ENCODE measurements at regions not wholly inside any gene's neighbourhood (a gene's known extent, or its start where the extent isn't known, plus 50 kb on each side); places are given as distances from the start of the nearest gene placed in this dataset.

- Histone ChIP-seq H3K27me3 (ENCODE audit: control insufficient read depth, insufficient read depth, low read length) (no peaks in the 10 kb centered on the region), H2AK9ac (replicated peaks; ENCODE audit: low read depth, low read length, poor library complexity) (no peak overlapping the region), H3K4ac (ENCODE audit: low read depth, low read length) (no peak overlapping the region), H3K79me1 (ENCODE audit: low read depth in 1 of 2, low read length in 2 of 2) (no peaks in the 10 kb centered on the region), H3K4me2 (ENCODE audit: low read depth, low read length) (no peak overlapping the region), H2BK15ac (ENCODE audit: low read depth, low read length) (no peak overlapping the region), H3K36me3 (ENCODE audit: control insufficient read depth, insufficient read depth, low read length) (no peaks in the 10 kb centered on the region), H3K23ac (ENCODE audit: low read depth, low read length) (no peak overlapping the region), H3K4me3 (ENCODE audit: insufficient read depth, low read depth, low read length) (no peak overlapping the region), H2BK5ac (ENCODE audit: low read depth, low read length, poor library complexity, severe bottlenecking) (no peak overlapping the region), H4K20me1 (ENCODE audit: insufficient read depth, low read length) (no peaks in the 10 kb centered on the region), H3K9me1 (ENCODE audit: insufficient read depth, low read length) (no peaks in the 10 kb centered on the region), H2AFZ (replicated peaks; ENCODE audit: low read length, poor library complexity) (no peak overlapping the region), H3K14ac (replicated peaks; ENCODE audit: low read depth, low read length) (no peak overlapping the region), H3K56ac (ENCODE audit: extremely low read depth, insufficient read depth, low read length) (no peak overlapping the region), H4K5ac (ENCODE audit: low read depth, low read length) (no peak overlapping the region), H2BK20ac (ENCODE audit: low read depth, low read length) (no peak overlapping the region), H3K27ac (ENCODE audit: insufficient read depth, low read length) (no peak overlapping the region), H2BK120ac (ENCODE audit: low read depth, low read length) (no peak overlapping the region), H2AK5ac (ENCODE audit: low read depth, low read length) (no peak overlapping the region), H3K9me3 (ENCODE audit: control insufficient read depth, insufficient read depth, low read length) (peaks cover 5% of the 10 kb centered on the region; the same call in 1 of the 2 replicates), H3K9ac (ENCODE audit: low read depth, low read length) (no peak overlapping the region), H4K8ac (ENCODE audit: low read depth in 2 of 2, low read length in 2 of 2) (no peak overlapping the region), H4K91ac (ENCODE audit: insufficient read depth, low read depth, low read length) (no peak overlapping the region), H3K4me1 (ENCODE audit: control insufficient read depth, insufficient read depth, low read length) (no peaks in the 10 kb centered on the region), H3K18ac (ENCODE audit: low read depth, low read length) (no peak overlapping the region)
- intact Hi-C loops (cut with micrococcal nuclease) (no loop called here), in situ Hi-C loops (cut with MboI; ENCODE audit: low sequenced_read_pairs) (no loop called here), dilution Hi-C loops (cut with HindIII; ENCODE audit: low sequenced_read_pairs, unreplicated experiment) (no loop called here)
- no TSS peak for BruUV-seq (replicated peaks)
- CTCF ChIA-PET: no interaction called here
- POLR2A ChIA-PET (ENCODE audit: unreplicated experiment): no interaction called here
- 100% methylated on average over 1 of the region's 4 CpGs; no CpG with 5 or more reads in 1 of the 2 experiments for WGBS, 2 experiments (ENCODE audit: extremely low coverage in 2 of 2, insufficient read length in 1 of 2)
- no peak for DNase-seq
- TF ChIP-seq CHD1 (IDR thresholded peaks at IDR 0.05; ENCODE audit: low read depth, low read length) (no peak), BHLHE40 (IDR thresholded peaks at IDR 0.05; ENCODE audit: low read depth, low read length) (no peak), MAFK (IDR thresholded peaks at IDR 0.05; ENCODE audit: low read depth, low read length) (no peak), POLR2A (IDR thresholded peaks at IDR 0.05; ENCODE audit: low read depth, low read length) (no peak), NFE2L2 (IDR thresholded peaks at IDR 0.05; ENCODE audit: low read depth, low read length) (no peak), RFX5 (IDR thresholded peaks at IDR 0.05; ENCODE audit: low read depth, low read length) (no peak), MXI1 (IDR thresholded peaks at IDR 0.05; ENCODE audit: borderline replicate concordance, low read depth, low read length) (no peak), ELK1 (IDR thresholded peaks at IDR 0.05; ENCODE audit: borderline replicate concordance, low read depth, low read length) (no peak), CTCF (conservative IDR thresholded peaks at IDR 0.05; ENCODE audit: low read depth, low read length) (no peak), RAD21 (IDR thresholded peaks at IDR 0.05; ENCODE audit: low read length) (no peak), CEBPB (IDR thresholded peaks at IDR 0.05; ENCODE audit: low read depth, low read length) (no peak), MAZ (IDR thresholded peaks at IDR 0.05; ENCODE audit: borderline replicate concordance, low read depth, low read length) (no peak), SMC3 (IDR thresholded peaks at IDR 0.05; ENCODE audit: low read depth, low read length) (no peak), USF2 (IDR thresholded peaks at IDR 0.05; ENCODE audit: low read depth, low read length) (no peak), RCOR1 (IDR thresholded peaks at IDR 0.05; ENCODE audit: insufficient replicate concordance, low read length) (no peak), FOS (IDR thresholded peaks at IDR 0.05; ENCODE audit: low read depth, low read length) (no peak)
- ATAC-seq (ENCODE audit: low read depth): no peak
These were observed 1150.8 kb downstream of the STPG2 start for GRCh38 chr4:96992443-96992842.
